22Rv1 (cell line): ENCODE measurements at regions not wholly inside any gene's neighbourhood (a gene's known extent, or its start where the extent isn't known, plus 50 kb on each side); places are given as distances from the start of the nearest gene placed in this dataset.

Experiments
- CTCF ChIP-seq: fragments of 450-650 bp; IDR thresholded peaks from 2 replicates; pipeline ENCODE4 v1.5.1; 2017; ENCODE audit warnings: mild to moderate bottlenecking
- ZFX ChIP-seq: fragments of 450-650 bp; IDR thresholded peaks from 2 replicates; pipeline ENCODE4 v1.6.1; 2017; ENCODE audit warnings: antibody characterized with exemption, borderline replicate concordance

GRCh38 chr9:3578786-3579185 lies 53.0 kb upstream of the RFX3 start:
- TF ChIP-seq CTCF (no peak), ZFX (no peak)
